ENCODE measurements at regions not wholly inside any gene's neighbourhood (a gene's known extent, or its start where the extent isn't known, plus 50 kb on each side); places are given as distances from the start of the nearest gene placed in this dataset.
"Not testable (repeated sequence)": the region's sequence is repeated elsewhere in the genome, so short reads cannot be mapped to it uniquely, and the experiment has no call there.

DNA sequence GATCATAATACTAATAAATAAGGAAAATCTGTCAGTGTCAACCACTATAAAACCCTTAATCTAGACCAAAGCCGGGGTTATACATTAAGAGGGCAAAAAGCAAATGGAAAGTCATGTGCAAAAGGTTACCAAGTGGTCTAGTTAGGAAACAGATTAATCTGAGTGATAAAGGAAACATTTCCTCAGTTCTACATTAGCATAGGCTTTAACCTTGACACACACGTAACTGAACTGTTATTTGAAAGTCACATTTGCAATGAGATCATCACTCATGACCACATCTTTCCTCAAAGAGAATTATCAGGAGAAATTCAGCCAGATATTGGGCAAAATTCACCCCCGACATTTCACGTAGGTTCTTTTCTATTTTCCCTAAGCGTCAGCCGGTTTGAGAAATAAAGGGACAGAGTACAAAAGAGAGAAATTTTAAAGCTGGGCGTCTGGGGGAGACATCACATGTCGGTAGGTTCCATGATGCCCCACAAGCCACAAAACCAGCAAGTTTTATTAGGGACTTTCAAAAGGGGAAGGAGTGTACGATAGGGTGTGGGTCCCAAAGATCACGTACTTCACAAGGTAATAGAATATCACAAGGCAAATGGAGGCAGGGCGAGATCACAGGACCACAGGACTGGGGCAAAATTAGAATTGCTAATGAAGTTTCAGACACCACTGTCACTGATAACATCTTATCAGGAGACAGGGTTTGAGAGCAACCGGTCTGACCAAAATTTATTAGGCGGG lies 76.8 kb upstream of the DST start:
- TF ChIP-seq CTCF, POLR2A, POLR2AphosphoS5 (IDR thresholded peaks at IDR 0.05): not testable (repeated sequence)
